Activated CD8-positive, alpha-beta T cell treated with anti-CD3 and anti-CD28 coated beads for 36 hours (primary cell): ENCODE measurements at regions not wholly inside any gene's neighbourhood (a gene's known extent, or its start where the extent isn't known, plus 50 kb on each side); places are given as distances from the start of the nearest gene placed in this dataset.

Experiments
- ATAC-seq: fragments of 200-7000 bp; cut with Tn5 transposase; one replicate; pipeline ENCODE4 v1.10.0; 2021; ENCODE audit warnings: mild to moderate bottlenecking, moderate library complexity
- CTCF ChIA-PET: fragments of 350-600 bp; sonication (Branson Sonifier 250); formaldehyde crosslinking; loops from one replicate; lab custom pipeline; 2021; ENCODE audit warnings: antibody characterized with exemption; lab: Charles Lee
- POLR2A ChIA-PET: fragments of 350-600 bp; sonication (Branson Sonifier 250); formaldehyde crosslinking; loops from one replicate; lab custom pipeline; 2021; ENCODE audit warnings: antibody characterized with exemption; lab: Charles Lee
- DNase-seq: peaks from one replicate; pipeline ENCODE4 v3.0.0-alpha.2; 2020
- H3K27ac Mint-ChIP-seq: one replicate; pipeline ENCODE4 v1.8.0; 2021; ENCODE audit warnings: mild to moderate bottlenecking, mixed read lengths
- H3K27me3 Mint-ChIP-seq: one replicate; pipeline ENCODE4 v1.8.0; 2021; ENCODE audit warnings: mixed read lengths
- H3K36me3 Mint-ChIP-seq: one replicate; pipeline ENCODE4 v1.8.0; 2021; ENCODE audit warnings: low read depth, mixed read lengths
- H3K4me1 Mint-ChIP-seq: one replicate; pipeline ENCODE4 v1.8.0; 2021; ENCODE audit warnings: low read depth, mixed read lengths
- H3K4me3 Mint-ChIP-seq: one replicate; pipeline ENCODE4 v1.8.0; 2021; ENCODE audit warnings: mild to moderate bottlenecking, moderate library complexity, mixed read lengths
- H3K9me3 Mint-ChIP-seq: one replicate; pipeline ENCODE4 v1.8.0; 2021; ENCODE audit warnings: mixed read lengths
- CTCF ChIP-seq: fragments of 200-600 bp; IDR thresholded peaks from one replicate; pipeline ENCODE4 v1.8.0; 2022; ENCODE audit warnings: antibody characterized with exemption, mild to moderate bottlenecking
- intact Hi-C: fragments of 100-400 bp; cut with micrococcal nuclease; formaldehyde crosslinking; loops from one replicate; pipeline ENCODE4 v1.10.0; 2022

DNA sequence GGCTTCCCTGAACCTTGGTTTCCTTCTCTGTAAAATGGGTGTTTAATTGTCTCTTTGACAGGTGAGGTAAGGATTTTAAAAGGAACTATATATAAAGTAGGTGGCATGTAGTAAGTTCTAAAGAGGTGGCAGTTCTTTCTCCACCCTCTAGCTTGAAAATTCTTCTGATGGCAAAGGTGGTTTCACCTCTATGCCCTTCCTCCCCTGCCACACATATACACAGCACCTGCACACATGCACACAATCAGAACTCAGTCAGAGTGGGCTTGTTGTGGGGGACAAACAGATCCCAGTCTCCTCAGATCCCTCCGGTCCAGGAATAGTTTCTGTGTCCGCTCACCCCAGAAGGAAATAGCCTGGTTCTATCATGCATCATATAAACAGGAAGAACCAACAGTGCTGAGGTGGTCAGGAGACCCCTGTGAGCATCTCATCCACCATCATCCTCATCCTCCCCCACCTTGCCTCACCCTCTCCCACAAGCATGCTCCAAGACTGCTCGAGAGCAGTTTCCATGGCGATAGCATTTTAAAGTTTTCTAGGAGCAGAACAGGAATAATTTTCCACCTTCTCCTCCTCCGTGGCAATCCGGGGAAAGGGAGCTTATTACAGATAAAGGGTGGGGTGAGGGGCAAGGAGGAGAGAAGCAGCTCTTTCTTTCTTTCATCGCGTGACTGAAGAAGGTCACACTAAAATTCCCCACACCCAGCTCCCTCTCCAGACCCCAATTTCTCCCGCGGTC, 123.6 kb downstream of the CHST1 start:
- H3K4me3 Mint-ChIP-seq = no peak overlapping the region
- no peak for DNase-seq
- CTCF ChIA-PET = no interaction called here

DNA sequence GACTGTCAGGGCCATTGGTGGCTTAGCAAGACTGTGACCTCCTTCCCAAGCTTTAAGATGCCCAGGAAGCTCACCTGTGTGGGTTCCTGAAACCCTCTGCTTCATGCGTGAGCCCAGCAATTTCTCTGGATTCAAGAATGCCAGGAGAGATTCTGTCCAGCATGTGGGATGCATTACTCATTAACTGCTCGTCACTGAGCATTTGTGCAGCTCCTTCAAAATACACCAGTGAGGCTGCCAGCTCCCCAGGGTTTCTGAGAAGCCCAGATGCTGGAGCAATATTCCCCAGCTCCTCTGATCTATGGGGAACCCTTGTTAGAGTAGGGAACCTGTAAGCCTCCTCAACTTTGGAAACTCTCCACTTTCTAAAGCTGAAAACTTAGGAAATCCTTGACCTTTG, 126.5 kb downstream of the CHST1 start:
- Mint-ChIP-seq H3K4me1 (no peaks in the 10 kb centered on the region), H3K36me3 (no peaks in the 10 kb centered on the region), H3K27me3 (peaks cover 5% of the 10 kb centered on the region), H3K27ac (no peak overlapping the region), H3K4me3 (no peak overlapping the region), H3K9me3 (no peaks in the 10 kb centered on the region)
- ChIA-PET CTCF (no interaction called here), POLR2A (no interaction called here)
- intact Hi-C loops = no loop called here
- DNase-seq (no peak), ATAC-seq (no peak)
- TF ChIP-seq CTCF = no peak

More for the DNA sequence above, 123.6 kb downstream of the CHST1 start:
- Mint-ChIP-seq H3K4me1 (no peaks in the 10 kb centered on the region), H3K9me3 (no peaks in the 10 kb centered on the region), H3K27me3 (peaks cover 3% of the 10 kb centered on the region), H3K27ac (no peak overlapping the region), H3K36me3 (no peaks in the 10 kb centered on the region)
- no peak for ATAC-seq
- no peak for TF ChIP-seq CTCF
- intact Hi-C loops = no loop called here
- POLR2A ChIA-PET = no interaction called here

GRCh38 chr11:45538363-45538762, 127.1 kb downstream of the CHST1 start:
- no peaks in the 10 kb centered on the region for H3K4me1 Mint-ChIP-seq
- H3K27ac Mint-ChIP-seq = no peak overlapping the region
- H3K36me3 Mint-ChIP-seq = no peaks in the 10 kb centered on the region
- ATAC-seq (no peak), DNase-seq (no peak)
- no peak overlapping the region for H3K4me3 Mint-ChIP-seq
- H3K9me3 Mint-ChIP-seq = no peaks in the 10 kb centered on the region
- POLR2A ChIA-PET = no interaction called here
- H3K27me3 Mint-ChIP-seq = peaks cover 6% of the 10 kb centered on the region
- CTCF ChIA-PET = no interaction called here
- intact Hi-C loops = no loop called here
- no peak for TF ChIP-seq CTCF

DNA sequence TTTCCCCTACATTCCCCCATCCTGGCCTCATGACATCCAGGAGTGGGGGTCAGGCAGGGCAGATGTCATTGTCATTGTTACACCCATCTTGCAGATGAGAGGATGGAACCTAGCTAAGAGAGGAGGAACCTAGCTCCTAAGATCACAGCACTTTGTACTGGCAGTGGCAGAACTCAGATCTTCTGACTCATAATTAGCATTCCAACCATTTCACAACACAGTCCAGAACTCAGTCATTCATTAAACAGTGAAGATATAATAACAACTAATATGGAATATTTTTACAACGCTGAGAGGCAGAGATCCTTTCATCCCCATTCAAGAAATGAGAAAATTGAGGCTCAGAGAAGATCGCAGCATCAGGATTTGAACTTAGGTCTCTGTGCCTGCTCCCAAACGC, 127.8 kb downstream of the CHST1 start:
- intact Hi-C loops = no loop called here
- ChIA-PET CTCF (no interaction called here), POLR2A (no interaction called here)
- Mint-ChIP-seq H3K27me3 (peaks cover 8% of the 10 kb centered on the region), H3K27ac (no peak overlapping the region), H3K9me3 (no peaks in the 10 kb centered on the region), H3K4me3 (no peak overlapping the region), H3K4me1 (no peaks in the 10 kb centered on the region), H3K36me3 (no peaks in the 10 kb centered on the region)
- ATAC-seq = no peak
- no peak for TF ChIP-seq CTCF
- DNase-seq = no peak

GRCh38 chr11:45535033-45535432, 130.4 kb downstream of the CHST1 start:
- Mint-ChIP-seq H3K27me3 (peaks cover 6% of the 10 kb centered on the region), H3K36me3 (no peaks in the 10 kb centered on the region), H3K4me1 (no peaks in the 10 kb centered on the region), H3K27ac (no peak overlapping the region), H3K9me3 (no peaks in the 10 kb centered on the region), H3K4me3 (no peak overlapping the region)
- intact Hi-C loops = no loop called here
- POLR2A ChIA-PET = no interaction called here
- CTCF ChIA-PET = no interaction called here
- no peak for TF ChIP-seq CTCF
- DNase-seq (no peak), ATAC-seq (no peak)
